DMS 273 (cell line): ENCODE measurements at regions not wholly inside any gene's neighbourhood (a gene's known extent, or its start where the extent isn't known, plus 50 kb on each side); places are given as distances from the start of the nearest gene placed in this dataset.

ENCODE experiments used
- DNase-seq: peaks from one replicate; lab custom pipeline; 2025; ENCODE audit not compliant: unreplicated experiment; lab: John Stamatoyannopoulos, UW

- no peak for DNase-seq
Observed at GRCh38 chr6:144796070-144796469, 510.9 kb downstream of the UTRN start.

- no peak for DNase-seq
Observed at GRCh38 chr6:144797881-144798589, 512.9 kb downstream of the UTRN start.

- no peak for DNase-seq
Observed at GRCh38 chr6:144804246-144804790, 519.2 kb downstream of the UTRN start.

DNA sequence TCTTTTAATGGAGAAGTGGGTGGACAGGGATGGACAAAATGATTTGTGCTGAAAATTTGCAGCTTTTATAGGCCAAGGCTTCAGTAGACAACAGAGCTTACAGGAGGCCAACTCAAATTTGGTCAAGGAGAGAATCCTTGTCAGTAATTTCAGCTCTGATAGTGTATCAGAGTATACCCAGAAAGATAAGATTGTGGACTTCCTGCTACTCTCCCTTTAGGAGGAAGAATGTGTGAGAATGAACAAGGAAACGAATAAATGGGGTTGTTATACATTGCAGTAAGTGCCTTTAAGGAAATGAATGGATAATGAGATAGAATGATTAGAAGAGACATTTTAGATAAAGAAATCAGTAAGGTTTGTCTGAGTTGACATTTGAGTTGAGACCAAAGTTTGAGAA, 519.9 kb downstream of the UTRN start:
- no peak for DNase-seq

GRCh38 chr6:144806222-144806621, 521.1 kb downstream of the UTRN start:
- no peak for DNase-seq

DNA sequence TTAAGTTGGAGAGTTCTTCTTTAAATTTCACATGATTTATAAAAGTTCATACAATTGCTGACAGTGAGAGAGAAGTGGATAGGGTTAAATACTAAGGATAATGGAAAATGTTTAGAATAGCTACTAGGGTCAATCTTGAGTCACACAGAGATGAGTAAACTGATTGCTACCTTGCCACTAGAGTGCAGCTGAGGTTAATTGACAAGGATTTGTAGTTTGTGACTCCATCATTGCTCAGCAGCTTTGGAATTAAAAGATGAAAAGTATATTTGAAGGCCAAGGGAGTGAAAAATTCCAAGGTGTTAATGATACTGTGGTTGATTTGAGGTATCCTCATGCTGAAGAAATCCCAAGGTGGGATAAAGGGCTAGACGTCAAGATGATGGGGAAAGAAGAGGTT, 524.0 kb downstream of the UTRN start:
- DNase-seq, result no peak

DNA sequence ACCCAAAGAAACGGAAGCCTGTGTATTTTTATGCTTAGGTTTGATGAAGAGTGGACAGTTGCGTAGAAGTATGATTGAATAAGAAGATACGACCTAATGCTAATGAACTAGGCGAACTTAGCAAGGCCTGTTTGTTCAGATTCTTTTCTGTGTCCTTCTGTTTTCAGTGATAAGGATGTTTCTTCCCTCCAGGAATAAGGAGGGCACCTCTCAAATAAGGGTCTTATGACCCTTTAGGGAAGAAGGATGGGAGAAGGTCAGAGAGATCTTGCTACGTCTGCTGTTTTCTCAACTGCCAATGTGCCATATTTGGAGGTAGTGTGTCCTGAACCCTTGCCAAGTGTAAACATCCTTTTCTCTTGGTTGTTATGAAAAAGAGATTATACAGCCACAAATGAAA, 524.8 kb downstream of the UTRN start:
- no peak for DNase-seq

DNA sequence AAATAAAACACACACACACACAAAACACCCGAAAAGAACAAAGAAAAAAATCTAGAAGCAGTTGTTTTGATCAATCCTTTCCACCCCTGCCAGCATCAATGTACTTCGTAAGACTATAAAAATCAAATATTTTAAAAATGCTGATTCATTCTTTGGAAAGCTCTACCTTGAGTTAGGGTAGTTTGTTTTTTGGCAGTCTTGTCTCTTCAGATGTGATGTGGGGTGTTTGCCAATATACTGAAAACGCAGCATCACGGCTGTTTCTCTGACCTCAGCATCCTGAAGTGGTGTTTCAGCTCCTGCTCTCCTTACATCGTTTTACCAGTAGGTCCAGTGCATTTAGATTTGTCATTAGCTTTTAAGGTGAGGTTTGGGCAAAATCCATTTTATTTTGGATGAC, 526.0 kb downstream of the UTRN start:
- DNase-seq, result no peak

- DNase-seq, result no peak
Observed at GRCh38 chr6:144816936-144817335, 531.8 kb downstream of the UTRN start.

DNA sequence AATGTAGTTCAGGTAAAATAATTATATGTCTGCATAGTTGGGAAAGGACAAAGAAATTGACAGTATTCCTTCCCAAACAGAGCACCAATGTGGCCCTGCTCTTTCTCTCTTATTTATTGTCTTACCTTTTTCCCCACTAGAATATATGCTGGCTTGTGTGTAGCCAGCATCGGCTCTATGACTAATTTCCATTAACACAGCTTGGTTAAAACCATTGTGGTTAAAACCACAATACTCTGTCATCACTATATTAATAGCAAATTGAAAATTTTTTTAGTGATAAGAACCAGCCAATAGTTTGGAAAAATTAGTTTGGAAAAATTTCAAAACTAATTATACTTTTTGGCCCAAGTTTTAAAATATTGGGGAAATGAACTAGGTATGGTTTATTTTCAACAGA, 535.1 kb downstream of the UTRN start:
- DNase-seq, result no peak

GRCh38 chr6:144823131-144823530, 538.0 kb downstream of the UTRN start:
- DNase-seq, result no peak

DNA sequence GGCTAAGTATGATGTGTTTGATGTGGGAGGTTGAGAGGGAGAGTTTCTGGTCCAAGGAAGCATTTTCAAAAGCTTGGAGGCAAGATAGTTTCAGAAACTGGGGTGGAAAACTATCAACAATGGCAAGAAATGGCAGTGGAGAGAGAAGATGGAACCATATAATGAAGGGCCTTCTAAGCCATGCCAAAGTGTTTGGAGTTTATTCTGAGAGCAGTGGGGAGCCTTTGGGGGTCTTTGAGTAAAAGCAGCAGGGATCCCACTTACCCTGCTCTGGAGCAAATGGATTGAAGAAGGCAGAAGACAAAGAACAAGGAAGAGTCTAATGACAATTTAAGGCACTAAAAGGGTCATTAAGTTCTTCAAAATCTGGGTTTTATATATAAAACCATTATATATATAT, 538.9 kb downstream of the UTRN start:
- DNase-seq, result no peak

GRCh38 chr6:144834426-144835038, 549.4 kb downstream of the UTRN start:
- no peak for DNase-seq

DNA sequence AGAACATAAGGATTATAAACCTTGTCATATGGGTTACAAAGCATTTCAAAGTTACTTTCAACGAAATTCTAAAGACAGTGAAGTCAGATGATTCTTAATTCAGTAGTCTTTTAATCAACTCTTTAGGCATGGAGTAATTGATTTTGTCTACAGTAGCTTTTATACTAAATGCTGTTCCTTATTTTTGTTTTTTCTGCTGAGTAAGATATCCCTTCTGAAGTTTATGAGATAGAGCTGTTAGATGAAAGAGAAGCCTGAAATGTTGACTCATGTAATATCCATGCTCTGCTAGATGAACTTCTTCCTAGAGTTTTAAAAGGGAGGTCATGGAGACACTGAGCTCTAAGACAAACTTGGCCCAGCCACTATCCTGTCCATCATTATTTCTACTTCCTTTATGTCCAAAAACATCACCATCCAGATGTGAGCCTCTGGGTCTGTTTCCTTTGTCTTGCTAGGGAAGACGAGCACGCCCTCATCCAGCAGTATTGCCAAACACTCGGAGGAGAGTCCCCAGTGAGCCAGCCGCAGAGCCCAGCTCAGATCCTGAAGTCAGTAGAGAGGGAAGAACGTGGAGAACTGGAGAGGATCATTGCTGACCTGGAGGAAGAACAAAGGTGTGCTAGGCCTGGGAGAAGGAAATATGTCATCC, 550.3 kb downstream of the UTRN start:
- no peak for DNase-seq

GRCh38 chr6:144840619-144841018, 555.5 kb downstream of the UTRN start:
- no peak for DNase-seq

DNA sequence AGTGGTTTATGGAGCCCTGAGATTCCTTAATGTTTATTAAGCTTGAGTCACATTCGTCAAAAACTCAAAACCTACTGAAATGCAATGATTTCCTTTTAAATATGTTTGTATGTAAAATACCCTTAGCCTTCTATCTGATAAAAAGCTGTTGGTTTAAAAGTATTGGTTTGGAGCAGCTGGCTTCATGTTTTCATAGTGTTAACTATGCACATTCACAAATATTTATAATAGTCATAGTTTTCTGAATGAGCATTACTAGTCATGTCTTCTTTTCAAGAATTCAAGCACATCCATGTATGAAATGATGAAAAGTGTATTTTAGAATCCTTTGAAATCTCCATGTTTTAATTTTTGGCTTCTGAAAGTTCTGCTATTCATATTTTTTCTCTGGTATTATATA, 558.6 kb downstream of the UTRN start:
- no peak for DNase-seq

- DNase-seq, result no peak
Observed at GRCh38 chr6:144844596-144844995, 559.5 kb downstream of the UTRN start.

DNA sequence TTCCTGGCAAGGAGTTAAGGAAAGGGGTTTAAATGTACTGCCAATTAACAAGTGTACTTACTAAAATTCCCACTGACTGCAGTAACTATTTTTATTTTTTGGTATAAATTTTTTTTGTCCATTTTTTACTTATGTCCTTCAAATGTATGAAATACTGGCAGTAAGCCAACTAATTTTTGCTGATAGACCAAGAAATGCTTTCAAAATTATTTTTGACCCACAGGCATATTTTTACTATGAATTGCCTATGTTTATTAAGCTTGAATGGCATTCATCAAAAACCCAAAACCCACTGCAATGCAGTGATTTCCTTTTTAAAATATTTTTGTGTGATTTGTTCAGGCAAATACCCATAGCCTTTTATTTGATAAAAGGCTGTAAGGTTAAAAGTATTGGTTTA, 560.1 kb downstream of the UTRN start:
- no peak for DNase-seq

- DNase-seq, result no peak
Observed at GRCh38 chr6:144847916-144848315, 562.8 kb downstream of the UTRN start.

- DNase-seq, result no peak
Observed at GRCh38 chr6:144849920-144850319, 564.8 kb downstream of the UTRN start.

- DNase-seq, result no peak
Observed at GRCh38 chr6:144853603-144854002, 568.5 kb downstream of the UTRN start.

- DNase-seq, result no peak
Observed at GRCh38 chr6:144854654-144855053, 569.5 kb downstream of the UTRN start.
